D721Med (cell line): ENCODE measurements at regions not wholly inside any gene's neighbourhood (a gene's known extent, or its start where the extent isn't known, plus 50 kb on each side); places are given as distances from the start of the nearest gene placed in this dataset.

Source experiments
- DNase-seq: peaks from one replicate; pipeline ENCODE4 v3.0.0; 2011; ENCODE audit warnings: low spot score; ENCODE audit not compliant: insufficient read length
- FAIRE-seq: peaks from 2 replicates; lab custom pipeline; 2011; peaks lifted over from hg19 to GRCh38; lab: Jason Lieb, UNC
- TF ChIP-seq, protein P1 (sequence below): IDR thresholded peaks from 2 replicates; pipeline ENCODE4 v1.5.1; 2012; ENCODE audit warnings: mild to moderate bottlenecking, control low read depth; ENCODE audit not compliant: insufficient read depth; ENCODE audit errors: missing control alignments

DNA sequence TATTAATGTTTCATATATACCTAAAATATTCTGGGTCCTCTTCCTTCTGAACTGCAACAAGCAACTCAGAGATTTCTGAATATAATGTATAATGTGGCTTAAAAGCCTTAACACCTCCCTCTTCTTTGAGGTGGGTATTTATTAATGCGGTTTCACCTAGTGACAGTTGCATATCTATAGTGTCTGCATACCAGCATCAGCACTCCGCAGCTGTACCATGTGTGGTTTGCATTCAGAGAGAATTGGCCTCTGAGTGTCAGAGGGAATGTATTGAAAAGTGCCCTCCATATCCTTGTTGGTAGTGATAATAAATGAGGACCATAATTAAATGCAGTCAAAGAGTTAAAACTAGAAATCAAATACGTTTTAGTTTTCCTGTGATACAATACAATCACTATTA is 256.6 kb upstream of the ARRDC3 start:
- no peak for FAIRE-seq
- TF ChIP-seq, protein P1, sequence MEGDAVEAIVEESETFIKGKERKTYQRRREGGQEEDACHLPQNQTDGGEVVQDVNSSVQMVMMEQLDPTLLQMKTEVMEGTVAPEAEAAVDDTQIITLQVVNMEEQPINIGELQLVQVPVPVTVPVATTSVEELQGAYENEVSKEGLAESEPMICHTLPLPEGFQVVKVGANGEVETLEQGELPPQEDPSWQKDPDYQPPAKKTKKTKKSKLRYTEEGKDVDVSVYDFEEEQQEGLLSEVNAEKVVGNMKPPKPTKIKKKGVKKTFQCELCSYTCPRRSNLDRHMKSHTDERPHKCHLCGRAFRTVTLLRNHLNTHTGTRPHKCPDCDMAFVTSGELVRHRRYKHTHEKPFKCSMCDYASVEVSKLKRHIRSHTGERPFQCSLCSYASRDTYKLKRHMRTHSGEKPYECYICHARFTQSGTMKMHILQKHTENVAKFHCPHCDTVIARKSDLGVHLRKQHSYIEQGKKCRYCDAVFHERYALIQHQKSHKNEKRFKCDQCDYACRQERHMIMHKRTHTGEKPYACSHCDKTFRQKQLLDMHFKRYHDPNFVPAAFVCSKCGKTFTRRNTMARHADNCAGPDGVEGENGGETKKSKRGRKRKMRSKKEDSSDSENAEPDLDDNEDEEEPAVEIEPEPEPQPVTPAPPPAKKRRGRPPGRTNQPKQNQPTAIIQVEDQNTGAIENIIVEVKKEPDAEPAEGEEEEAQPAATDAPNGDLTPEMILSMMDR, result no peak
- no peak for DNase-seq

DNA sequence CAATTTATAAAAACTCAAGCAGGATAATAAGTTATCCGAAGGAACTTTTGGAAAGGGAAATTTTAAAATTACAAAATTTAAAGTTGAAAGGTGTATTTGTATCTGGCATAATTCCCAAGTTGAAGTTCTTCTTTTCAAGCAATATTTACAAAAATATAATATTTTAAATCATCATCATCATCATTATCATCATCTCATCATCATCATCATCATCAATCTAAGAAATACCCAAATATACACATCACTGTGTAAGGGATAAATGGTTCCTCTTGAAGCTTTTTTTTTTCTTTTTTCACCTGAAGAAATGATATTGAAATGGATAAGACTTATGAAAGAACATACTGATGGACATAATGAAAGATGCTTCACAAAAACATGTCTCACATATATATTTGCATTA is 254.9 kb upstream of the ARRDC3 start:
- TF ChIP-seq, protein P1, result no peak
- DNase-seq, result no peak
- no peak for FAIRE-seq

DNA sequence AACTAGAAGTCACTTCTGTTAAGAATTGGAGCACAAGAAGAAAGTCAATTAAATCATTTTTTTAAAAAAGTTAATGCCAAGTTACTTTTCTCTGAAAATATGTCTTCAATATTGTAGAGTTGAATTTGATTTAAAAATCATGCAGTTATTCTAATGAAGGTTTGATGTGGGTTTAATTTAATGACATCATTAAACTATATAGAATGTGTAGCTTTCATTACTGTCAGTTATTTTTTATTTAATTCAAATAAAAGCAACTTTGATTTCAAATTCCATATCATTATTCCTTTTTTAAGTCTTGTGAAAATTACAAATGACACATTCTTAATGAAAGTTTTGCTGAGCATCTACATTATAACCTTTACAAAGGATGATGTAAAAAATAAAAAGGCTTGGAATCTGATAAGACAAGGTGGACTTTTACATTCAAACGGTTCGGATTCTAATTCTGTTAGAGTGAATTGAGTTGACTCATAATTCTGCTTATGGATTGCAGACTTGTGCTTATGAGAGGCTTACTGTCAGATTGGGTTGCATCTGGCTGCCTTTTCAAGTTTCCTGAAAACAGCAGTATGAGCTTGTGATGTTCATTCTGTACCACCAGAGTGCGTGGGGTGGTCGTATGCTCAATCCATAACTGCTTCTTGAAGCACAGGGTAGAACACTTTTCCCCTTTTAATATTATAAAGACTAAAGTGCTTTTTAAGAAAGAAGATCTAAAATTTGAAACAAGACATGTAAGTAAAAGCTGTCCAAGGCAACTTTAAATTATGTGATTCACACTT is 253.0 kb upstream of the ARRDC3 start:
- DNase-seq, result no peak
- TF ChIP-seq, protein P1, result no peak
- peak; percentile 61 for FAIRE-seq

DNA sequence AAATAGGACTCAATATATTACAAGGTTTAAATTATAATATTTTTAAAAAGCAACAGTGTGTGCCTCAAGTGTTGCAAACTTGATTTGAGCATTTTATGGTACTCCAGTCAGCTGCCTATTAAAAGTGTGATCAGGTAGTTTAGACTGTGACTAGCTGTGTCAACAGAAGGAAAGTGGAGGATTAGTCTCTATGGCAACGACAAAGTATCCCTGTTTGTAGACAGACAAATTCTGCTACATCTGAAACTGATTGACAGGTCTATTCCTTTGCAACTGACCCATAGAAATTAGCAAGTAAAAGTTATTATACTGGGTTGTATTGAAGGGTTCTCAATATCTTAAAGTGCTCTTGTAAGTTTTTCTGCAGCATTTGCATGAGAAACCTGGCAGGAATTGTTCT is 249.8 kb upstream of the ARRDC3 start:
- peak; percentile 76 for FAIRE-seq
- DNase-seq, result no peak
- TF ChIP-seq, protein P1, result no peak

DNA sequence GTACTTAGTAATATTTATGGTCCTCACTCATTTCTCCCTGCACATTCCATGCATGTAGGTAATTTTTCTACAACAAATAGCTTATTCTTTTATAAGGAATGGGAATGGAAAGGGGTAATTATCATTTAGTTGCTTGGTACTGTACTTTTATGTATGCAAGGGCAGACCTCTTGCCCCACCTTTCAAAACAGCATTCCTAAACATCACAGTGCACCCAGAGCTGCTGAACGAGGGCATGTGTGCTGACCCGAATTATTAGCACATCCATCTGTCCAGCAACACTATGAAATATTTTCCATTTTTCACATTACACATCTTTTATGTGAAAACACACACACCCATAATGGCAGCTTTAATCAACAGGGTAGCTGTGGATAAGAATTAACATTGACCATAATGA is 228.6 kb upstream of the ARRDC3 start:
- no peak for DNase-seq
- FAIRE-seq, result no peak
- TF ChIP-seq, protein P1, result no peak

DNA sequence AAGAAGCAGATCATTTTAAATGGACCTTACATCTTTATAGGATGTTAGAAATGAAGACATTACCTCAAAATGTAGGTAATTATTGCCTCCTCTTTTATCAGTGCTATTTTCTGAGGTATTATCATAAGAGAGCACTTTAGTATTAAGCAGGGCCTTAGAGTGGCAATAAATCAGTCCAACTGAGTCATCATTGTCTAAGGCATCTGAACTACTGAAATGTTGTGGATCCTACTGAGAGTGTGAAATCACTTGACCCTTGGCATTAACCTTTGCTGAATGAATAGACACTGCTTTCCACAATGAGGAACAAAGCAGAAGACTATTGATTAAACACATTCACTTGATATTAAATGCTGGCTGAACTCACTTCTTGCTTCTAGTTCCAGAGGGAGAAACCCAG is 224.6 kb upstream of the ARRDC3 start:
- TF ChIP-seq, protein P1, result no peak
- no peak for FAIRE-seq
- no peak for DNase-seq

DNA sequence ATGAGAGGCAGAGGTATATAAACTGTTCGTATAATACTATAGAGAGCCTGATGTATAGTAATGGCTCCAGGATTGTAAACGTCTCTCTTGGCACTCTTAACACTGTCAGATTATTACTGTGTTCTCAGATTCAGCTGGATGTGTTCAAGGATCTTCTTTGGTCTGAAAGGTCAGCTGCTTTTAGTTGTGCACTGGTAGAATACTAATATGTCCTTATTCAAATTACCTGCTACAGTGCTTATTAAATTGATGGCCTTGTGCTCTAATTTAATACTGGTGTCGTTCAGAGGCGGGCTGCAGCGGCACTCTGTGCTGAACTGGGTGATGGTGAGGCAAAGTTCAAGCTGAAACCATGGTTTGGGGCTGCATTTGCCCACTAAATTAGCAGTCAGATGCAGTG is 216.7 kb upstream of the ARRDC3 start:
- TF ChIP-seq, protein P1, result no peak
- no peak for FAIRE-seq
- no peak for DNase-seq
